HG03354 (cell line): ENCODE measurements at regions not wholly inside any gene's neighbourhood (a gene's known extent, or its start where the extent isn't known, plus 50 kb on each side); places are given as distances from the start of the nearest gene placed in this dataset.

Source experiments
- ATAC-seq: cut with Tn5 transposase; IDR thresholded peaks from one replicate; pipeline ENCODE4 v1.9.1; 2021; ENCODE audit warnings: mild to moderate bottlenecking; ENCODE audit not compliant: unreplicated experiment, poor library complexity, severe bottlenecking

DNA sequence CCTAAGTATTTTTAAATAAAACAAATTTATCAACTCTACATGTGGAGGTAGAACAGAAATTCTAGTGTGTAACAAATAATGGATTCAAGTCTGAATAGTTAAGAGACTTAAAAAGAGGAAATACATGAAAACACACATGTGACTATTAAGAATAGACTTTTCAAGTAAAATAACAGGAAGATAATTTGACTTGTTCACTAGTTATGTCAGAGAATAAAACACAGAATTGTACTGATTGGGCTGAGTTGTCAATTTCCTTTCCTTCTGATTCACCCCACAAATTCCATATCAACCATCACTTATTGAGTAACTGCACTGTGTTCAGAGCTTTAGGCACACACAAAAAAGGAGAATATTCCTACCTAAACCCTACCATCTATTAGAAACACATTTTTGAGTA is 557.2 kb downstream of the TUSC7 start:
- no peak for ATAC-seq

DNA sequence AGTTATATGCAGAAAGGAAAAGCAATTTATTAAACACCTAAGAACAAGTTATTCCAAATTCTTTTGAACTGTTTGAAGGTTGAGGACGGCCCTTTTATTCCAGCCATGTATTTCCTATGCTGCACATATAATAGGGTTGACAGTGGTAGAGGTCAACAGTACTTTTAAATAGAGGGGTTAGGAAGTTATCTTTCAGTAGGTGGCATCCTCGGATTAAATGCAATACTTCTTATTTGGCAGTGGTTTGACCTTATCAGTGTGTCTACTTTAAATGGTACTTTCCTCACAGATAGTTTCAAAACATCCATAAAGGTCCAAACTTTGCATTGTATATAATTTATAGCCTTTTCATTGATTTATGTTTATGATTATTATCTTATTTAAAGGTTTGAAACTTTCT is 558.7 kb downstream of the TUSC7 start:
- no peak for ATAC-seq

DNA sequence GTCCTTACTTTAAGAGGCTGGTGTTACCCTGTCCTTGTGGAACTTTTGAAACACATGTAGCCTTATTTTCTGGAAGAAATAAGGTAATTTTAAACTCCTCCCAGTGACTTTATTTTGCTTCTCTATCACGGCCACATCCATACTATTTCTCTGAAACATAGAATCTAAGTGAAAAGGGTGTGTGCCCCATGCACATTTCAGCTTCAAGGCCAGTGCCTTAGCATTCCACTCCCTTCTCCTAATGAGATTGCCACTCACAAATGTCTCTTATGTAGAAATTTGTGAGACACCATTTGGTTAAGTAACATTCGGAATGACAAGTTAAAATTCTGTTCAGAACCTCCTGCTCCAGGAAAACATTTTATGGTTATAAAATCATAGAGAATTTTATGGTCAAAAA is 562.7 kb downstream of the TUSC7 start:
- no peak for ATAC-seq

DNA sequence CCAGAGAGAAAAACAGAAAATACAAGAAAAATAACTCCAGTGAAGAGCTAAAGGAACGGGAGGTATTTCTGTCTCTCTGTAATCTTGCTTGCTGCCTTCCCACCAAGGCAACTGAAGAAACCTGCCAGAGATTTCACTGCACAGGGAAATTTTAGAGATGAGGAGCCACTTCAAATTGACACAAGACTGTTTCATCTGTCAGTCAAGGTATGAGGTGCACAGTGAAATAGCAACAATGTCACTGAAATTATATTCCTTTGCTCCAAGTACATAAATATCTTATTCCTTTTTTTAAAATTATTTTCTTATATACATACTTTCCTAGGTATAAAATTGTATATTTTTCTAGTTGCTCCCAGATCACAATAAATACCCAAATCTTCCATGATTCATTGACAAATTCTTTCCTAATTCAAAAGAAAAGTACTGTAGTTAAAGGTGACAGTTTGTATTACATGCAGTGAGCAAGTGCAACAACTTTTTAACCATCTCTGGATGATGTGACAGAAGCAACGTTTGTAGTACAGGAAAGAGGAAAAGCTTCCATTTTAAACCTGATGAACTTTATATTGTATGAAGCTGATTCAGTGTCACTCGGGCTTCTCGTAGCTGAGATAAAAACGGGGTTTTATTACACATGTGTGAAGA is 563.4 kb downstream of the TUSC7 start:
- no peak for ATAC-seq

DNA sequence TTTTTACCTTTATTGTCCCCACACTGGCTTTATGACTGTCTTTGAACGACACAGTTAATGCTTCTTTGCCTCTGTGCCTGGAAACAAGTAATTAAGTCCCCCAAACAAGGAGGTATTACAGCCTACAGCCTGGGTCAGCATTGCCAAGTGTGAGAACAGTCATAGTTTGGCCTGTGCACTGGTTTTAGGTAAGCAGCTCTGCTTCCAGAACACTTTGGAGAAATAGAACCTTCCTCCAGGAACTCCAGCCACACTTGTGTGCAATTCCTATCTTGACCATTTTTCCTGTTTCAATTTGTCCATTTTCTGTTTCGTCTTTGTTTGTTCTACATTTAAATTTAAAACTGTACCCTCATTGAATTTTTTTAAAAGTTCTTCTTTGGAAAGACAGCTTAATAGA is 568.2 kb downstream of the TUSC7 start:
- ATAC-seq = no peak

DNA sequence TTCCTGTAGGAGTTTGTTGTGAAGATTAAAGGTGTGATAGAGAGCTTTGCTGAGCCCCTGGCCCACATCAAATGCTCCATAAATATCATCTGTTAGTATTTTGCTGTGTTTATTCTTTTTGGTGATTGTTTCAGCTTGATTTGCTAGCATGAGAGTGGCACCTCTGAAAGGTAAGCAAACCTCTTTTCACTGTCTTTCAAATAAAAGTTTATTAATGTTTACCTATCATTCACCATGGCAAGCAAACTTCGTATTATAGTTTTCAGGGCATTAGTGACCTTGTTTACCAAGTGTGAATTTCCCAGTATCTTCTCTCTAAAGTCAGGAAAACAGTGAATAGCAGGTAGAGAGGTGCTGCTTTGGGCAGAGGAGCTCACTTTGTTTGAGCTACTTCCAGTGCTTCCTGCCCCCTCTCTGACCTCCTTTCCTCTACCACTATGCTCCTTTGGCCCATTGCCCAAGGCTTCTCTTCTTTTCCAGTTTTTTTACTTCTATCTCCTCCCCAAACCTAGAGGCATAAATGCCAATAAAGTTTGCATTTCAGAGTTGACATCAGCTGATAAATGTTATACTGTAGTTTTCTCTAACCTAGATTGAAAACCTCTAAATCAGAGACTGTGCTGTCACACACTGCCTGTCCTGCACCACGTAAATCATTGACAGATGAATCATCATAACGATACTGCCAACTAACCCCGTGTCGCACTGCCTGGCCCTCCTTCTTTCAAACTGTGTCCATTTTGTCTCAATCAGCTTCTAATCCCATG is 569.0 kb downstream of the TUSC7 start:
- peak; percentile 100 for ATAC-seq

DNA sequence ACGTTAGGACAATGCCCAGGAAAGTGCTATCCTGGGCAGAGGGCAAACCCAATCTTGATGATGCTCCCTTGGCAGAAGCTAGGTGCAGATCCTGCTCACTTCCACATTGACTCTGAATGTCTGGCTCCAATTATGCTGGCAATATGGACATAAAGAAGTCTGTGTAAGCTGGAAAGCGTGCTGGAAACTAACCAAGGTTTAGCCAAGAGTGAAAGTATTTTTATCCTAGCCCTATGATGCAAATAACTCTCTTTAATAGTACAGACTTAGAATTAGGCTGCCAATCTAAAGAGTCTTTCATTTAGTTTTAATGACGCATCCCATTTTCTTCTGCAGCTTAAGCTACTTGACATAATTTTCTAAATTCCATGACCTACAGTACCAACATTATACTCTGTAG is 571.8 kb downstream of the TUSC7 start:
- ATAC-seq = no peak

DNA sequence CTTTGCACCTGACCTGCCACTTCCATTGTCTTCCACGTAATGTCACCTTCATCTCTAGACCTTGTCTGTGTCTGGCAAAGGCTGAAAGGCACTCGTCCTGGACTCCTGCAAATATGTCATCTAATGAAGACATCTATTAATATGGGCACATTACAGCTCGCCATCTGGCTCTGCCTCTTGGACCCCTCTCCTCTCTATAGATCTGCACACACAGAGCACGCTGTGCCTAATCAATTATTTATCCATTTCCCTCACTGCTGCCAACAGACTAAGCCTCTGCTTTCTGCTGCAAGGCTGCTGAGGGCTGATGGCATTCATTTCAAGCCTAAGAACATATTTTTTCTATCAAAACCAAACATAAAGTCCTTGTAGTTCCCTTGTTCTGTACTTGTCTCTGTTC is 573.0 kb downstream of the TUSC7 start:
- ATAC-seq = no peak

DNA sequence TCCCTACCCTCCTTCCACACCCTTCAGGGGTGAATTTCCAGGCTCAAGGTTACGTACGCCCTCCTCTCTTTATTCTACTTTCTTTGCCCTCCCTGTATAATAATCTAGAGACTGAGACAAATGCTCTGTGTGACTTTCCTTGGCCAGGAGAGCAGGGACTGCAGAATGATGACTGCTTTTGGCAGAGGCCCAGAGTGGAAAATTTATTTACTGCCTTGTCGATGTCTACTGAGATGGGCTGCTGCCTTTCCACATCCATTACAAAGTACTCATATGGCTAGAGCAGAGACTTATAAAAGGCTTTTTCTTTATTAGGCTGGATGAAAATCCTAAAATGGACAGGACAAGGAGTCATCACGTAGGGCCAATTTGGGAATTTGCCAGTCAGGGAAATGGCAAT is 576.2 kb downstream of the TUSC7 start:
- ATAC-seq = no peak

DNA sequence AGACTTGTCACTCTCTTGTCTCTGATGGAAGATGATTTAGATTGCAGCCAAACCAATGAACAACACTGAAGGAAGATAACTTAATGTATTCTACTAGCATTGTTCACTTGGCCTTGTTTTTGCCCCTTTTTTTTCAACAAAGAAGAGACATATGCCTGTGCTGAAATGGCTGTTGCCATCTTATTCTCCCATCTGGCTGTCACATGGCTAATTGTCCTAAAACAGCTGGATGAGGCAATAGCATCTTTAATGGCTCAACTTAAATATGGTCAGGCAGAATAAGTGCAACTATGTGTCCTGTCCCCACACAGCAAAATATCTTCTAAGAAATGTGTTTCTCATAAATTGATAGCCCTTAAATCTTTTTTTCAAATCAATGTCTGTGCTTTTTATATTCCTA is 576.9 kb downstream of the TUSC7 start:
- ATAC-seq = no peak

DNA sequence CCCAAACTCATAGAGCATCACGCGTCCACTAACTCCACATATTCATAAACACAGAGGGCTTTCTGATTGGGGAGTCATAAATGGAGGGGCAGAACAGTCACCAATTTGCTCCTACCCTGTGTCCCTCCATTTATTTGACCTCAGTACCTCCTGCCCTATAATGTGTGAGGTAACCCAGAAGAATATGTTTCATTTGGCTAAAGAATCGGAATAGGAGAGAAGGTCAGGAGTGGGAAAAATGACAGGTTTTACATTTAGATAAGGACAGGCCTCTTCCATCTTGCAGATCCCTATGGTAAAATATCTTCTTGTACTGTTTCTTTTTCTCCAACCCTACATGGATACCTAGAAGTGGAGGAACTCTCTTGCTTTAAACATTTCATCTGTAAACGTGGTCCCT is 578.0 kb downstream of the TUSC7 start:
- no peak for ATAC-seq

DNA sequence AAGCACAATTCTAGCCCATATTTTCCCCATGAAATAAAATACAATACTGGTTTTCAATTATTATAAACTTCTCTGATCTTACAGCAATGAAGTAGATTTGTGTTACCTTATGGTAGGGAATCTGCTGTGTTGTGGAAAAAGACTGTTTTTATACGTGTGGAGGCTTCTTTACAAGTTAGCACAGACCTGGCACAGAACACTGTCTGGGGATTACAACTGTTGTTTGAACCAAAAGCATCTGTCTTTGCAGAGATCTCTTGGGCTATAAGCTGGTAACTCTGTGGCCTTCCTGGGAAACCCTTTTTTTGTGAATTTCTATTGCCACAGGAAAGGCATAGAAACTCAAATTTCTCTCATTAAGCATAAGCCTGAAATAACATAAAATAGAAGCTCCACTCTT is 581.9 kb downstream of the TUSC7 start:
- no peak for ATAC-seq

DNA sequence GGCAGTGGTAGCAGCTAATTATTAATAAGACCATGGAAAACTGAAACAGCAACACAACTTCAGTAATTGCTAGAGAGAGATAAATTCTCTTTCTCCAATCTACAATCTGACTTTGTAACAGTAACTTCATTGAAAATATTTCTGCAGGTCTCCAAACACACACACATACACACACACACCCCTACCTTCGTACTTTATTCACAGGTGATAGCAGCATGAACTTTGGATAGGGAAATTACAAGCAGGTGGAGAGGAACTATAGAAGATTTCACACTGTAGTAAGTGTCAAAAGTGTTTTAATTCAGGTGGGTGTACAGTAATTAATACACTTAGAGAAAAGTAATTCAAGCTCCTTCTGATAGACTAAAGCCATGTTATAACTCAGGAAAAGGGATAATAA is 587.5 kb downstream of the TUSC7 start:
- no peak for ATAC-seq

DNA sequence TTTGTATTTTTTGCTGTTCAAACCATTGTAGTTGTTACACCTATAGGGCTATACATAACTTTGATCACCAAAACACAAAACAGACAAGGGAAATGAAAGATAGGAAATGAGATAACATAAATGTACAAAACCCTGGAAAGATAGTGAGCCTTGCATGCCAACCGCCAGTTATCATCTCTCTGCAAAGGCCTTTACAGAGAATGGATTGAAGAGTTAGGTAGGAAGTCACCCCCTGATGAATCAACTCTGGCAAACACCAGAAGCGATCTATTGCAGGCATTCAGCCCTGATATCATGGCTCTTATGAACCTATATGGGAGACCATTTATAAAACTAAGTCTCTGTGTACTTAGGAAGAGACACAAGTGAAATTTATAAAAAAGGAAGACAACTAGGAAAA is 588.0 kb downstream of the TUSC7 start:
- no peak for ATAC-seq

DNA sequence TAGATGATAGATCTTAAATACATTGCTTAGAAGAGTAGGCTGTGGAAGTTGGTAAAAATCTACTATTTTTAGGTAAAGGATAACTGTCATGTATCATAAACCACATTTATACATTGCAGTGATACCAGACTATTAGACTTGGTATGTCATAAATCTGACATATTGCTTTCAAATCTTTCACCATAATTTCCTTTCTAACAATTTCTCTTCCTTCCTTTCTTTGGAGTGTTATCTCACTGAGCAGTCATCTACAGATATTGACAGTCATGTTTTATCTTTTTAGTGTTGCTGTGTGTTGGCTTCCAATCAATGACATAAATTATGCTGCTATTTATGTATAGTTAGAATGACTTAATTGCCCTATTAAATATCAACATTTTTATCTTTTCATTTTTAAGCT is 588.7 kb downstream of the TUSC7 start:
- ATAC-seq = no peak

DNA sequence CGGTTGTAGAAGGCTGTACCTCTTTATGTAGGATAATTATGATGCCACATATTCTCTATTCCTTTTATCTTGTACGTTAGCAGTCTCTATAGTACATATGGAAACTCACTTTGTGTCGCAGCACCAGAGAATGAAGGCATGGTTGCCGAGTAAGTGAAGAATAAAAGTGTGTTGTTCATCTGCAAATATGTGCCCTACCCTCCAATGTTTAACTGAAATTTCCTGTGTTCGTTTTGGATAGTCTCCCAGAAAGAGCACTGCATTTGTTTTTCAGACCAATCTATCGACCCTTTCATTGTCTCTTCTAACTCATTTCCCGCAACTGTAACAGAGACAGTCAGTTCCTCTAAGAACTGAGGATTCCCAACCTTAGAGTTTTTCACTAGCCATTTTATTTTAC is 592.8 kb downstream of the TUSC7 start:
- ATAC-seq = no peak

DNA sequence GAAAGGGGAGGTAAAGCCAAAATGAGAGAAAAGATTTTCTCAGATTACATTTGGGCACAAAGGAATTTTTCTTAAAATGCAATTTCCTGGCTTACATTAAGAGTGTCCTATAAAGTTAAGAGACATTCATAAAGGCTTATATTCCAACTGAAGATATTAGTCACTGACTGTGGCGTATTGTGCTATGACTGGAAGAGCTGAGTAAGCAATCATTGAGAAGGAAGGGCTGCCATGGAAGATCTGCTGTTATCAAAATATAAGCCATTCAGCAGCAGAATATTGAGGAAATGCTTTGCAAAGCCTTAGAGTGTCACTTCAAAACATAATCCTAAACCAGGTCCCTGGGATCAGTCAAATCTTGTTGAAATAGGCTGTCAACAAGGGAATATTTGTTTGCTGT is 593.9 kb downstream of the TUSC7 start:
- ATAC-seq = no peak

DNA sequence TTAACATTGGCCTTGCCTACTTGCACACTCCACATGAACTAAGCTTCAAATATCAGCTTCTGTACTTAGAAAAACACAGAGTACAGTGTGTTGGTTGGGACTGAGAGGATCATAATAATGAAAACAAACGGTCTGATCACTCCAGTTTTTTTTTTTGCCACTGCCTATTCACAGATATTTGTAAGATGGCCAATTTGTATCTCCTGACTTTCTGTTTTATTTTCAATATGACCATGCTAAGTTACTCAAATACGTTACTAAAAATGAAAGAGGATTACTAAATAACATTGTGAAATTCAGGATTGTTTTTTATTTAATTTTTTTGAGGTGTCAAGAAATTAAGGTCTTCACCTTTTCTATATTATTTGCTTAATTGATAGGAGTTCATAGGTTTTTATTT is 595.1 kb downstream of the TUSC7 start:
- peak; percentile 47 for ATAC-seq

DNA sequence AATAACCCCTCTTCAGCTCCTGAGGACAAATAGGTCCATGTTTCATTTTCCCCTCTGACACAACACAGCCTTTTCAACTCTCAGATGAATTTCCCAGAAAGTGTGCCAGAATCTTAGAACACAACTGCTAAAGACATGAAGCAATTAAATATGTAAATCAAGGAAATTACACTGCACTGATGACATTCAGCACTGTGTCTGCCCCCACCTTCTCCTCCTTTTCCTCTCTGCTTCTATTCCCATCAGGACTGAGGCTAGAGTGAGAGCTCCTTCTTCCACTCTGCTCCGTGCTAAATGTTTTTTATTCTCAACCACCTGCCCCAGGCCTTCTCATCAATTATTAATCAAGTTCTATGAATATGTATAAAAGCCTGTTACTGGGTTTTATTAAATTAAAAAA is 596.1 kb downstream of the TUSC7 start:
- ATAC-seq = no peak

DNA sequence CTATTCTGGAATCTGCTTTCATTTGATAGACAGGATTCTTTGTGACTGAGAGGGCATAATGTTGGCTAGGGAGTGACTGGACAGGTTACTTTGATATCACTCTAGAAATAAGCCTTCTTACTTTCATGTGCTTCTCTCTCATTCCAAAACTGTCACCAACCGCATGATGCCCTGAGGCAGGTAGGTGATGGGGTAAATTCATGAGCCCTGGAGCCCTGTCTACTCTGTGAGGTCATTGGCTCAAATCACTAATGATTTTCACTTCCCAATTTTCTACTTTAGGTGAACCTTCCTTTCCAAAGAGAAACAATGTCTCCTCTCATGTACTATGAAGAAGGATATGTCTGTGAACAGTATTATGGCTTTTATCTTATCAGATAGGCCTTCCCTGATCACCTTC is 596.7 kb downstream of the TUSC7 start:
- ATAC-seq = no peak

DNA sequence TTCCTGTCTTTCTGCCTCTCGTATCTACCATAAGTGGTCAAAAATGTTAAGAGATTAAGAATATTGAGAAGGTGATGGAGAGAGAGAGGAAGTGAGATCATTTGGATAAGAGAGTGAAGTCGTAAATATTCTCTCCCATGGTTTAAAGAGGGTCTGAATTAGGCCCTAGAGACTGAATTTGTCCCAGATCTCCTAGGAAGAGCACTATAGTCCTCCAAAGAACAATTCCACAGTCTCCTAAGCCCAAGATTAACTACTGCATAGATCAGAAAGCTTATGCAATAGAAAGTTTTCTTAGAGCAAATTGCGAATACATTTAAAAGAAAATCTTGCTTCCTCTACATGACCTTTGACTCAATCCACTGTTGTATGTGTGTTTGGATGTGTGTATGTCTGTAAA is 598.8 kb downstream of the TUSC7 start:
- ATAC-seq = no peak

DNA sequence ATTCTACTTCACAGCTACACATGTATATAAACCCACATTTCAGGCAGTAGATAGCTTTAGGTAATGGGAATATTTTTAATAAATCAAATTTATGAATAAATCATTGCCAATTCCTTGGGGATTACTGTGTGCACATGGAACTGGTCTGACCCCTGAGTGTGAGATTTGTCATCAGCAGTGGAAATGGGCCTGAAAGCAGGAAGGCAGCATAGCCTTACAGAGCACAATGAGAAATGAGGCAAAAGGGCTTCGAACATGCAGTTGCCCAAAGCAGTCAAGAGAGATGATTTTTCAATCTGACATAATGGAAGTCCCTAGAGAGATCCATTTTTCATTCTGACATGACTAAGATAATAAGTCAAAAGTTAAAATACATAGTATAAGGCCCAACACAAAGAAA is 599.2 kb downstream of the TUSC7 start:
- no peak for ATAC-seq
